ENCODE measurements at regions not wholly inside any gene's neighbourhood (a gene's known extent, or its start where the extent isn't known, plus 50 kb on each side); places are given as distances from the start of the nearest gene placed in this dataset.

GRCh38 chr21:33152732-33153130, 77.0 kb upstream of the IFNAR2 start:
- ATAC-seq, result no peak
- TF ChIP-seq TP53 (CRISPR knock-in tag; IDR thresholded peaks at IDR 0.05), result no peak
- no peak for TF ChIP-seq CHD2 (IDR thresholded peaks at IDR 0.05; ENCODE audit: low read length, partially characterized antibody)
- TF ChIP-seq HES2 (IDR thresholded peaks at IDR 0.05), result no peak
- no peak for TF ChIP-seq MAX (IDR thresholded peaks at IDR 0.05)
- no peak for TF ChIP-seq RFX5 (IDR thresholded peaks at IDR 0.05)
- TF ChIP-seq FOXS1 (CRISPR knock-in tag; IDR thresholded peaks at IDR 0.05), result no peak
- TF ChIP-seq HOXB5 (CRISPR knock-in tag; IDR thresholded peaks at IDR 0.05), result no peak
- no peak for TF ChIP-seq HMGXB4 (CRISPR knock-in tag; IDR thresholded peaks at IDR 0.05; ENCODE audit: borderline replicate concordance)
- TF ChIP-seq RCOR1 (IDR thresholded peaks at IDR 0.05; ENCODE audit: low read depth, low read length), result no peak
- TF ChIP-seq PHF8 (IDR thresholded peaks at IDR 0.05; ENCODE audit: borderline replicate concordance, low read depth), result no peak
- no peak for TF ChIP-seq KDM1A (IDR thresholded peaks at IDR 0.05; ENCODE audit: low read depth)
- TF ChIP-seq EP300 (IDR thresholded peaks at IDR 0.05), result no peak
- no peak for TF ChIP-seq JUNB (IDR thresholded peaks at IDR 0.05)
- TF ChIP-seq MAZ (IDR thresholded peaks at IDR 0.05; ENCODE audit: borderline replicate concordance, low read depth, low read length), result no peak
- TF ChIP-seq KDM5A (IDR thresholded peaks at IDR 0.05), result no peak
- no peak for TF ChIP-seq EHF (CRISPR knock-in tag; IDR thresholded peaks at IDR 0.05)
- TF ChIP-seq ELK1 (IDR thresholded peaks at IDR 0.05; ENCODE audit: low read depth, low read length), result no peak
- no peak for TF ChIP-seq CBX2 (IDR thresholded peaks at IDR 0.05; ENCODE audit: borderline replicate concordance, low read depth)
- Histone ChIP-seq H3K9me3 (no peaks in the 10 kb centered on the region), H3K4me3 (no peak overlapping the region), H3K27ac (no peak overlapping the region), H3K4me1 (no peaks in the 10 kb centered on the region), H3K4me2 (no peak overlapping the region)
- FAIRE-seq, result no peak
- no peak for DNase-seq (ENCODE audit: low read depth in 1 of 2, low spot score in 1 of 2)
- 67% methylated on average over 13 of the region's 13 CpGs for WGBS (ENCODE audit: missing lambda C conversion rate)
- CTCF ChIA-PET, result interaction anchor here (1.1 kb wide), 1 partner anchor 12 kb away, joined by 3 read pairs; no protein-coding TSS in a partner anchor
- POLR2A ChIA-PET, result no interaction called here

- FAIRE-seq, result no peak
- ChIA-PET CTCF (no interaction called here), POLR2A (no interaction called here)
- no peak overlapping the region for H3K4me3 ChIP-seq
- 17% methylated on average over 1 of the region's 1 CpG for WGBS (ENCODE audit: missing lambda C conversion rate)
- H3K4me1 ChIP-seq, result no peaks in the 10 kb centered on the region
- peaks cover 2% of the 10 kb centered on the region; the same call in 1 of the 3 replicates for H3K9me3 ChIP-seq
- no peak overlapping the region for H3K4me2 ChIP-seq
- no peak for DNase-seq (ENCODE audit: low read depth in 1 of 2, low spot score in 1 of 2)
- ATAC-seq, result no peak
- no peak for TF ChIP-seq MAZ (IDR thresholded peaks at IDR 0.05; ENCODE audit: borderline replicate concordance, low read depth, low read length)
- no peak for TF ChIP-seq POLR2A (IDR thresholded peaks at IDR 0.05; ENCODE audit: low read length)
- TF ChIP-seq RCOR1 (IDR thresholded peaks at IDR 0.05; ENCODE audit: low read depth, low read length), result no peak
- TF ChIP-seq RAD21 (conservative IDR thresholded peaks at IDR 0.05 in 1 of 2, IDR thresholded peaks at IDR 0.05 in 1 of 2), result no peak
- no peak for TF ChIP-seq MYC (IDR thresholded peaks at IDR 0.05; ENCODE audit: borderline replicate concordance, low read length)
- no peak for TF ChIP-seq CHD4 (IDR thresholded peaks at IDR 0.05; ENCODE audit: borderline replicate concordance)
- TF ChIP-seq NPAS2 (CRISPR knock-in tag; IDR thresholded peaks at IDR 0.05; ENCODE audit: borderline replicate concordance), result no peak
- TF ChIP-seq ATOH8 (CRISPR knock-in tag; IDR thresholded peaks at IDR 0.05; ENCODE audit: low read depth), result no peak
- TF ChIP-seq E2F6 (IDR thresholded peaks at IDR 0.05; ENCODE audit: borderline replicate concordance, low read depth), result no peak
- TF ChIP-seq RFX5 (IDR thresholded peaks at IDR 0.05), result no peak
- no peak for TF ChIP-seq USF2 (IDR thresholded peaks at IDR 0.05)
- no peak for TF ChIP-seq ZNF302 (CRISPR knock-in tag; IDR thresholded peaks at IDR 0.05)
- TF ChIP-seq KDM5A (IDR thresholded peaks at IDR 0.05), result no peak
- TF ChIP-seq CHD2 (IDR thresholded peaks at IDR 0.05; ENCODE audit: low read length, partially characterized antibody), result no peak
- no peak for TF ChIP-seq MAFK (IDR thresholded peaks at IDR 0.05; ENCODE audit: partially characterized antibody)
- no peak for TF ChIP-seq RARB (CRISPR knock-in tag; IDR thresholded peaks at IDR 0.05)
- no peak overlapping the region for H3K27ac ChIP-seq
These were observed 74.7 kb upstream of the IFNAR2 start for GRCh38 chr21:33155005-33155404.
